ENCODE measurements at regions not wholly inside any gene's neighbourhood (a gene's known extent, or its start where the extent isn't known, plus 50 kb on each side); places are given as distances from the start of the nearest gene placed in this dataset.
A peak's percentile ranks its signal among the peaks of the same experiment; 100 is the strongest.

- Histone ChIP-seq H3K36me3 (ENCODE audit: insufficient read depth, low read length) (no peaks in the 10 kb centered on the region), H3K27ac (ENCODE audit: low read depth in 1 of 2, low read length in 2 of 2) (no peak overlapping the region), H3K27me3 (ENCODE audit: control insufficient read depth in 1 of 2, insufficient read depth in 2 of 2, low read length in 2 of 2) (no peaks in the 10 kb centered on the region), H3K4me3 (ENCODE audit: low read length) (no peak overlapping the region), H3K9me3 (ENCODE audit: control insufficient read depth in 1 of 2, insufficient read depth in 1 of 2, low read length in 2 of 2) (no peaks in the 10 kb centered on the region), H3K4me1 (ENCODE audit: insufficient read depth, low read length) (no peaks in the 10 kb centered on the region)
- intact Hi-C loops (cut with DNase I, micrococcal nuclease), result no loop called here
- Mint-ChIP-seq H3K9me3 (peaks cover 2% of the 10 kb centered on the region), H3K36me3 (ENCODE audit: low read depth) (no peaks in the 10 kb centered on the region), H3K27ac (no peak overlapping the region), H3K4me1 (ENCODE audit: low read depth) (no peaks in the 10 kb centered on the region), H3K4me3 (no peak overlapping the region), H3K27me3 (no peaks in the 10 kb centered on the region)
- ChIA-PET CTCF (no interaction called here), POLR2A (no interaction called here)
- TF ChIP-seq, protein P1, sequence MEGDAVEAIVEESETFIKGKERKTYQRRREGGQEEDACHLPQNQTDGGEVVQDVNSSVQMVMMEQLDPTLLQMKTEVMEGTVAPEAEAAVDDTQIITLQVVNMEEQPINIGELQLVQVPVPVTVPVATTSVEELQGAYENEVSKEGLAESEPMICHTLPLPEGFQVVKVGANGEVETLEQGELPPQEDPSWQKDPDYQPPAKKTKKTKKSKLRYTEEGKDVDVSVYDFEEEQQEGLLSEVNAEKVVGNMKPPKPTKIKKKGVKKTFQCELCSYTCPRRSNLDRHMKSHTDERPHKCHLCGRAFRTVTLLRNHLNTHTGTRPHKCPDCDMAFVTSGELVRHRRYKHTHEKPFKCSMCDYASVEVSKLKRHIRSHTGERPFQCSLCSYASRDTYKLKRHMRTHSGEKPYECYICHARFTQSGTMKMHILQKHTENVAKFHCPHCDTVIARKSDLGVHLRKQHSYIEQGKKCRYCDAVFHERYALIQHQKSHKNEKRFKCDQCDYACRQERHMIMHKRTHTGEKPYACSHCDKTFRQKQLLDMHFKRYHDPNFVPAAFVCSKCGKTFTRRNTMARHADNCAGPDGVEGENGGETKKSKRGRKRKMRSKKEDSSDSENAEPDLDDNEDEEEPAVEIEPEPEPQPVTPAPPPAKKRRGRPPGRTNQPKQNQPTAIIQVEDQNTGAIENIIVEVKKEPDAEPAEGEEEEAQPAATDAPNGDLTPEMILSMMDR (IDR thresholded peaks at IDR 0.05), result no peak
- DNase-seq, result no peak
- no peak for ATAC-seq (ENCODE audit: poor library complexity)
These were observed 701.2 kb upstream of the PTBP2 start for GRCh38 chr1:96020378-96020777.

DNA sequence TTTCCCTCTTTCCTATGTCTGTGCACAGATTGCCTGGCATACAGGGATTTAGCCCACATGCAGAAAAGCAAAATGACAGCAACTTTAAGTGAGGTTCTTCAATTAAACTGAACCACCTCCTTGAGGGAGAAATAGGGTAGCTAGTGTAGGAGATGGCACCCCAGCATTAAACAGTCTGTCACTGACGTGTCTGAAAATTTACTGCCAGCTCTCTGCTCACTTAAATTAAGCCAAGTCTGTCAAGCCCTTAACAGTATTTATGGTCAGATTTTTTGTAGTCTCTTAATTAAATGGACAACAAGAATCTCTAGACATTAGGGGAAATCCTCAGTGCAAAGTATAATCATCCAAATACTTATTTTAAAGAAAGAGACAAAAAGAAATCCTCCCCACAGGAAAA lies 696.5 kb upstream of the PTBP2 start:
- Histone ChIP-seq H3K4me1 (ENCODE audit: insufficient read depth, low read length) (no peaks in the 10 kb centered on the region), H3K27ac (ENCODE audit: low read depth in 1 of 2, low read length in 2 of 2) (no peak overlapping the region), H3K4me3 (ENCODE audit: low read length) (no peak overlapping the region), H3K36me3 (ENCODE audit: insufficient read depth, low read length) (no peaks in the 10 kb centered on the region), H3K9me3 (ENCODE audit: control insufficient read depth in 1 of 2, insufficient read depth in 1 of 2, low read length in 2 of 2) (peaks cover 0 to 15% of the 10 kb centered on the region in 2 experiments), H3K27me3 (ENCODE audit: control insufficient read depth in 1 of 2, insufficient read depth in 2 of 2, low read length in 2 of 2) (no peaks in the 10 kb centered on the region)
- no peak overlapping the region for H3K27ac Mint-ChIP-seq
- POLR2A ChIA-PET, result no interaction called here
- CTCF ChIA-PET, result no interaction called here
- no peak overlapping the region for H3K4me3 Mint-ChIP-seq
- intact Hi-C loops (cut with DNase I, micrococcal nuclease), result no loop called here
- H3K4me1 Mint-ChIP-seq (ENCODE audit: low read depth), result no peaks in the 10 kb centered on the region
- H3K36me3 Mint-ChIP-seq (ENCODE audit: low read depth), result no peaks in the 10 kb centered on the region
- TF ChIP-seq, protein P1 (IDR thresholded peaks at IDR 0.05), result no peak
- ATAC-seq (ENCODE audit: poor library complexity) (no peak), DNase-seq (no peak)
- no peaks in the 10 kb centered on the region for H3K27me3 Mint-ChIP-seq
- no peaks in the 10 kb centered on the region for H3K9me3 Mint-ChIP-seq

GRCh38 chr1:96028071-96028470 lies 693.5 kb upstream of the PTBP2 start:
- H3K27ac Mint-ChIP-seq, result no peak overlapping the region
- Histone ChIP-seq H3K27ac (ENCODE audit: low read depth in 1 of 2, low read length in 2 of 2) (no peak overlapping the region), H3K4me1 (ENCODE audit: insufficient read depth, low read length) (no peaks in the 10 kb centered on the region), H3K27me3 (ENCODE audit: control insufficient read depth in 1 of 2, insufficient read depth in 2 of 2, low read length in 2 of 2) (no peaks in the 10 kb centered on the region), H3K9me3 (ENCODE audit: control insufficient read depth in 1 of 2, insufficient read depth in 1 of 2, low read length in 2 of 2) (peaks cover 0 to 15% of the 10 kb centered on the region in 2 experiments), H3K4me3 (ENCODE audit: low read length) (no peak overlapping the region), H3K36me3 (ENCODE audit: insufficient read depth, low read length) (no peaks in the 10 kb centered on the region)
- no peaks in the 10 kb centered on the region for H3K9me3 Mint-ChIP-seq
- ChIA-PET POLR2A (no interaction called here), CTCF (no interaction called here)
- no peaks in the 10 kb centered on the region for H3K4me1 Mint-ChIP-seq (ENCODE audit: low read depth)
- no peak for ATAC-seq (ENCODE audit: poor library complexity)
- no peaks in the 10 kb centered on the region for H3K36me3 Mint-ChIP-seq (ENCODE audit: low read depth)
- intact Hi-C loops (cut with DNase I, micrococcal nuclease), result no loop called here
- DNase-seq, result peak in 1 of 14 experiments; percentile 4
- TF ChIP-seq, protein P1 (IDR thresholded peaks at IDR 0.05), result no peak
- no peak overlapping the region for H3K4me3 Mint-ChIP-seq
- H3K27me3 Mint-ChIP-seq, result no peaks in the 10 kb centered on the region
